NCI-H510A (cell line): ENCODE measurements at regions not wholly inside any gene's neighbourhood (a gene's known extent, or its start where the extent isn't known, plus 50 kb on each side); places are given as distances from the start of the nearest gene placed in this dataset.
"Not testable (repeated sequence)": the region's sequence is repeated elsewhere in the genome, so short reads cannot be mapped to it uniquely, and the experiment has no call there.

ENCODE experiments used
- DNase-seq: peaks from one replicate; lab custom pipeline; 2025; lab: John Stamatoyannopoulos, UW

DNA sequence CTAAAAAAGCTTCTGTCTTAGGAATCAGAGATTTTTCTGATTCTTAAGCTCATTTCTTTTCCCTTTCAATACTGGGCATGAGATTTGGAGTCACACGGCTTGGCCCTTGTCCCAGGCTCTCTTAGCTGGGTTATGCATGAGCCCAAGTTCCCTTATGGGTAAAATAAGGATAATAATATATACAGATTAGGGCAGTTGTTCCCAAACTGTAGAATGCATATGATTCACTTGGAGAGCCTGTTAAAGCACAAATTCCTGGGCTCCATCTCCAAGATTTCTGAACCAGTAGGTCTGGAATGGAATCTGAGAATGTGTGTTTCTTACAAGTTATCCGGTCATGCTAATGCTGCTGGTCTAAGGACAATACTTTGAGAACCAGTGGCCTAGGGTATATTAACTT, 154.0 kb downstream of the REEP3 start:
- DNase-seq, result no peak

DNA sequence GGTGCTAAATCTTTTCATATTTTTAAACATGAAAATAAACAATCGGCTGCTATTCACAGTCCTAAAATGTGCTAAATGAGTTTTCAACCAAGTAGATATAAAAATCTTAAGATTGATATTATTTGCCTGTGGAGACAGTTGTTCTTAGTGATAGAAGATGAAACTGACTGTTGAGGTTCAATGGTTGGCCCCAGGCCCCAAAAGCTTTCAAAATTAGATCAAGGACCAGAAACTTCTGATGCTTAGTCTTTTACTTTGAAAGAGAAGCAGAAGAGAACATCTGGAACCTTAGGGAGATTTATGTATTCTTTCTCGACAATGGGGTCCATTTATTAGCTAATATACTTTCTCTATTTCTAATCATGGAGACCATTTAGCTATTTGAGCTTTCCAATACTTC, 155.8 kb downstream of the REEP3 start:
- no peak for DNase-seq

DNA sequence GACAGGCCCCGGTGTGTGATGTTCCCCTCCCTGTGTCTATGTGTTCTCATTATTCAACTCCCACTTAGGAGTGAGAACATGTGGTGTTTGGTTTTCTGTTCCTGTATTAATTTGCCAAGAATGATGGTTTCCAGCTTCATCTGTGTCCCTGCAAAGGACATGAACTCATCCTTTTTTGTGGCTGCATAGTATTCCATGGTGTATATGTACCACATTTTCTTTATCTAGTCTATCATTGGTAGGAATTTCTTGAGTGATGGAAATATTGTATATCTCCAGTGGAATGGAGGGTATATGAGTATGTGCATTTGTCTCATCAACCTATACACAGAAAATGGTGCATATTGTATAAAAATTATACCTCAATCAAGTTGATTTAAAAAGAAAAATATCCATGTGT, 159.3 kb downstream of the REEP3 start:
- DNase-seq, result not testable (repeated sequence)

DNA sequence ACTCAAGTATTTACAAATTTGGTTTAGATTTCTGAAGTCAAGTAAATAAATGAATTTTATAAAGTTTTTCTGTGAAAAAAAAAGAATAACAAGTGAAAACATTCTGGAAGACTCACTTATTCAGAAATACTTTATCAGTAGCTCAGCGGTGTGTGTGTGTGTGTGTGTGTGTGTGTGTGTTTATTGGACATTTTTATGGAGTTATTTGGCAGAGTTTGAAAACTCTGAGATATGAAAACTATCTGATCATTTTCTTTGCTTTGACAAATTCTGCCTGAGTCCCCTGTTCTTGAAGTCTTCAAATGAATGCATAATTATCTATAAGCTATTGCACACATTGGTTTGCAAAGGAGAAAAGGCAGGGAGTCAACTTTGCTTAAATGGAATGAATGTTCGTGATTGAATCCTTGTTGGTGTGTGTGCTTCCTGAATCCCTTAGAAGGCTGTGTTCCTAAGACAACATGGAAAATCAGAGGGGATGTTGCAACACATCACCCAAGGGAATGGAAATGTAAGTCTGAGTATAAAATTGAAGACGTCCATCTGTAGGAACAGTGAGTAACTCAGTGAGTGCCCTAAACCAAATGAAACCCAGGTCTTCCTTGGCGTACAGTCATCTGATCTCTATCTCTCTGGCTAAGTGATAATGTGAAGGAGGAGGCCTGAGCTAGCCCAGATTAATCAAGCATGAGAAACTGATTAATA, 160.9 kb downstream of the REEP3 start:
- DNase-seq, result no peak

DNA sequence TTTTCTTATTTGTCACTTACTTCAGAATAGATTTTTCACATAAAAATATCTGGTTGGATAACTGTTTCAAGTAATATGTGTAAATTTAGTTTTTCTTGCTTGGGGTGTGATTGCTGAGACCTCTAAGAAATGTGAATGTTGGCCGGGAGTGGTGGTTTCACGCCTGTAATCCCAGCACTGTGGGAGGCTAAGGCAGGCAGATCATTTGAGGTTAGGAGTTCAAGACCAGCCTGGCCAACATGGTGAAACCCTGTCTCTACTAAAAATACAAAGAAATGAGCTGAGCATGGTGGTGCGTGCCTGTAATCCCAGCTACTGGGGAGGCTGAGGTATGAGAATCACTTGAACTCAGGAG, 161.5 kb downstream of the REEP3 start:
- not testable (repeated sequence) for DNase-seq

DNA sequence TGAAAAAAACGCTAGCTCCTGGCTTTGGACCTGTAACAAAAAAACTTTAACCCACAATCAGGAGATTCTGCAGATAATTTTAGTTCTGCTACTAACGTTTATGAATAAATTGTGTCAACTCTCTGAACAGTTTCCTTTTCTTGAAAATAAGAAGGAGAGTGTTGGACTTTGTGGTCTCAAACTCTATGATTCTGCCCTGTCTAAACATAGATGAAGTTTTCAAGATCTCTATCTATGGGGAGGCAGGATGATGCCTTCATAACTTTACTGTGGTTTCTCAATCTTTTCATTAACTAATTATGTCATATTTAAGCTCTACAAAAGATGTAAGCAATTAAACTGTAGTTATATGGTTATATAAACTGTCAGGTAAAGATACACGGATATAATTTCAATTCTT, 162.0 kb downstream of the REEP3 start:
- no peak for DNase-seq

DNA sequence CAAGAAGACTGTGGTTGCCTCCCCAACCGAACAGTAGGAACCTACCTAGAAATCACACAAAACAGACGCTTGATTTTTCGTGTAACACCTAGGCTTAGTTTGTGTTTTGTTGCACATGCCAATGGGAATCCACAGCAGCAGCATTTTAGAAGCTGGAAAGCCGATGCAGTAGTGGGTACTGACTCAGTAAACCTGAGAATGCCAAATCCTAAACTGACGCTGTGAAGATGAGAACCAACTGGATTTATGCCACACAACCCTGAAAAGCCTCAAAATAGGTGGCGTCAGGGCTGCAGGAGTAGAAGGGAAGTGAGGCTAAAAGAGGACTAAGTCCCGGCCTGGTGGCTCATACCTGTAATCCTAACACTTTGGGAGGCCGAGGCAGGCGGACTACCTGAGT, 162.5 kb downstream of the REEP3 start:
- DNase-seq, result no peak

DNA sequence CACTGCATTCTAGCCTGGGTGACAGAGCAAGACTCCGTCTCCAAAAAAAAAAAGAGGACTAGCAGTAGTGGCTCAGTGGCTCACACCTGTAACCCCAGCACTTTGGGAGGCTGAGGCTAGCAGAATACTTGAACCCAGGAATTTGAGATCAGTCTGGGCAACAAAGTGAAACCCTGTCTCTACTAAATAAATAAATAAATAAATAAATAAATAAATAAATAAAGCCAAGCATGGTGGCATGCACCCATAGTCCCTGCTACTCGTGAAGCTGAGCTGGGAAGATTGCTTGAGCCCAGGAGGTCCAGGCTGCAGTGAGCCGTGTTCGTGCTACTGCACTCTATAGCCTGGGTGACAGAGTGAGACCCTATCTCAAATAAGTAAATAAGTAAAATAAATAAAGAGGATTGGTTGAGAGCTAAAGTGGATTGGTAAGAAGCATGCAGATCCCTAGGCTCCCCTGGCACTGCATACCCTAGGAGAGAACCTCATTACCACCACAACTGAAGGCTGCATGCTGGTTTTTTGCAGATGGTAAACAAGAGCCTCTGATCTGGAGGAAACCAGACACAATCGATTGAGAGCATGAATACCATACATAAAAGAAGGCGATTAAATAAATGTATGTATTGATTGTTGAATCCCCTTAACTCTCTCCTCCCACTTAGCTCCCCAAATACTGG, 163.2 kb downstream of the REEP3 start:
- DNase-seq, result no peak

DNA sequence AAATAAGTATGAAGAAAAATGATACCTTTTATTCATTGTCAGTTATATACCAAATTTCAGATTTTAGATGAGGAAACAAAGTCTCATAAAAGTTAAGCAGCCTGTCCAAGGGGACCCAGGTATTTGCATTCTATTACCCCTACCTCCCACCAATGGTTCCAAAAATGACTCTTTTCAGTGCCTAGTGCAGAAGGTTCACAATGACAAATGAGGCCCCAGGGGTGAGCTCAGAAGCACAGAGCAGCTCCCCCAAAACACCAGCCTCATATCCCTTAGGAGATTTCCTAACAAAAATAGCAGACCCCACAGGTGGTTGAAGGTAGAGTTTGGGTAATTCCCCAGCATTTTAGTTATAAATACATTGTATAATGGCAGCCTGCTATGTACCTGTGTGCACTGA, 168.6 kb downstream of the REEP3 start:
- DNase-seq, result no peak

DNA sequence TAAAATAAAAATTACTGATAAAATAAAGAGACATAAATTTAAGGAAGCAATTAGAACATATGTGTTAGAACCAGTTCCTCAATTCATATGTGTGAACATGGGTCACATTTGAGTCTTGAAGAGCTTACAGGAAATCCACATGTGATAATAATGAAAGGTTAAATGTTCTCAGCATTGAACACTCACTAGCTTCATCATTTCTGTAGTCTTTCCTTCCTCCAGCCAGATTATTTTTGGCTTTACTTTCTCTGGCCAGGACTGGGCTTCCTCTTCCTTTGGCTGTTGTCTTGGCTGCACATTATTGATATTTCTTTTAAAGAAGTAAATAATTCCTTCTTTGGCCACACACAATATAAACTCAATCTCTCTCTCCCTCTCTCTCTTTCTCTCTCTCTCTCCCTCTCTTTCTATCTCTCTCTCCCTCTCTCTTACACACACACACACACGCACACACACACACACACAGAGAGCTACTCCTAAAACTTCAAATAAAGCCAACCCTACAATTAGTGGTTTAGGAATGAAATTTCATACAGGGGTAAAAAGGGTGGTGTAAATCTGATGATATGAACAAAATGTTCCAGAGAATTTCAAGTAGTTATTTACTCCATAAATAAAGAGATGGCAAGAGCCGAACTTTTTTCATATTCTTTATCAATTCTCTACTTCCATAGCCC, 171.2 kb downstream of the REEP3 start:
- DNase-seq, result no peak

DNA sequence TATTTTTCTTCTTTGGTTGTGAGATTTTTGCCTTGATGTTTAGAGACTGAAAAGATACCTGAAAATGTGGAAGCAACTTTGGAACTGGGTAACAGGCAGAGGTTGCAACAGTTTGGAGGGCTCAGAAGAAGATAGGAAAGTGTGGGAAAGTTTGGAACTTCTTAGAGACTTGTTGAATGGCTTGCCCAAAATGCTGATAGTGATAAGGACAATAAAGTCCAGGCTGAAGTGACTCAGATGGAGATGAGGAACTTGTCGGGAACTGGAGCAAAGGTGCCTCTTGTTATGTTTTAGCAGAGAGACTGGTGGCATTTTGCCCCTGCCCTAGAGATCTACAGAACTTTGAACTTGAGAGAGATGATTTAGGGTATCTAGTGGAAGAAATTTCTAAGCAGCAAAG, 171.8 kb downstream of the REEP3 start:
- not testable (repeated sequence) for DNase-seq

DNA sequence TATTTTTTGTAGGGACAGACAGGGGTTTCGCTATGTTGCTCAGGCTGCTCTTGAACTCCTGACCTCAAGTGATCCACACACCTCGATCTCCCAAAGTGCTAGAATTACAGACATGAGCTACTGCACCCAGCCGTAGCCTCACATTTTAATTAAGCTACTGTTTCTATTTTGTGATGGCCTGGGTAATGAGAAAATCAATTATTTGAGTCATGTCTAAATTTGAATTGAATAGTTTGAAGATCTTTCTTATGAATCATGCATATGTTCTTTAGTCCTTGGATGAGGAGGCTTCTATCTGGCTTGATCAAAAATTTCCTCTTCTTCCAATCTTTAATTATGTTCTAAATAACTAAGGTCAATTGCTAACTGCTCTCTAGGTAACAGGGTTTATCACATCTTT, 175.0 kb downstream of the REEP3 start:
- no peak for DNase-seq

DNA sequence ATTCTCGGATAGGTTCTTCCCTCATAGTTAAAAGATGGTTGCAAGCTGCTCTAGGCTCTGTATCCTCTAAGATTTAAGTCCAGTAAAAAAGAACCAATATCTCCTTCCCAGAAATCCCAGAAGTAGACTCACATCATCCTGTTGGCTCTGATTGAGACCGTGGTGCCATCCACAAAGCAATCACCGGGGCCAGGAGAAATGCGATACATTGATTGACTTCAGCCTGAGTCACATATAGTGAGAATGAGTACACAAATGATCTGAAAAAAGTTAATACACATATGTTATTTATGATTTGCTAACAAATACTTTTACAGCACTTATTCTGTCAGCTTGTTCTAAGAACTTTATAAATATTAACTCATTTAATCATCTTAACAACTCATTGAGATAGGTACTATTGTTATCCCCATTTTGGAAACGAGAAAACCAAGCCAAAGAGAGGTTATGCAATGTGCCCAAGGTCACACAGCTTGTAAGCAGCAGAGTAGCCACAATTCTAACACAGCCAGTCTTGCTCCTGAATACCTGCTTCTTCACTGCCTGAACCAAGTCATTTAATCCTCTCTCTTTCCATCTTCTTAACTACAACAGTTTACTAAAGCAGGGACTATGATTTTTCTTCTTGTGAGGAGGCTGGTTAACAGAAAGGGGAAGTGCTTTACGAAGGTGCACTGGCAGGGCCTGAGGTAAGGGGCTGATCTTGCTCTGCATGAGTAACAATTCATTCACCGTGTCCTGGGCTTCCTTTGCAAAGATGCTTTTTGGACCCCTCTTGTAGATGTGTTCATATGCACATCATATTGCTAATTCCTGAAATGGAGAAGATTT, 177.0 kb downstream of the REEP3 start:
- no peak for DNase-seq

DNA sequence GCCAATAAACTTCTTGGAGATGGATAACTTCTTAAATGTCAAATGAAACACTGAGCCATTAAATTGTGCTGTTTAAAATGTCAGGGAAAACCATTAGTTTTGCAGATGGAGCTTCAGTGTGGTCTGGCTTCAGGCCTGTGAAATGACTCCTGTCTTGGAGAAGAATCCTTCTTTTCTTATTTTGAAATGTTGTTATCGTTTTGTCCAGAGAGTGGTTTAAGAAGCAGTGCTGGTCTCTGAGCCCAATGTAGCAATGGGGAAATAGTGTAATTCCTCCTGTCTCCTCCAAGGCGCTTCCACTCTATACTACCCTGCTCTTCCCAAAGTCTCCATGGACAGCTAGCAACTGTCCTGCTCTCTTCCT, 177.6 kb downstream of the REEP3 start:
- DNase-seq, result no peak

DNA sequence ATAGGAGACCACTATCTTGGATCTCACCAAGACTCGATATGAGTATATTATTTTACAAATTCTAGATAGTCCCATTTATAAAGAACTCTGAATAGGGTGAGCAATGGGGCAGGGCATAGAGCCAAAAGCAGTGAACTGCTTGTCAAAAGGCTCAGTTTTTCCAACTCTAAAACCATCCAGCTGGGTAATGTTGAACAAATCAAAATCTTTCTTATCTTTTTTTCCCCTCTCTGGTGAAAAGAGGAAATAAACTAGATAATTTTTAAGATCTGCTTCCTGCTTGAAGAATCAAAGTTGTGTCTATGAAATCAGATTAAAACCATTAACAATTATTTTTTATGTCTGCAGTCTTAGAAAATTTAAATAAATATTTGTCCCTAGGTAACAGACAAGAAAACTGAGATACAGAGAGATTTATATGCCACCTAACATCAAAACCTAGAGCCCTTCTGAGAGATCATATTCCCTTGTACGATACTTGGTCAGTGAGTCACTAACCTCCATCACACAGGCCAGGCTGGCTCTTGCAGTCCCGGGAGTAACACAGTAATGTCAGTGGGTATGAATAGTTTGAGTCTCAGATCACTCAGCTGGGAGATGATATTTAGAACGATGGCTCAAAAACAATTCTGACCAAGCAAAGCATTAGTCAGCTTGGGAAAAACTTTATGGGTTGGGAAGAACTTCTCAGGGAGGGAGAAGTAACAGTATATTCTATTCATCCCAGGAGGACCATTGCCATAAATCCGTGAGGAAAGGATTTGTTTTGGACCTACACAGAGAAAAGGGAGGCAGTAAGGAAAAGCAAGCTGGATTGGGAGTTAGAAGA, 178.8 kb downstream of the REEP3 start:
- DNase-seq, result no peak

DNA sequence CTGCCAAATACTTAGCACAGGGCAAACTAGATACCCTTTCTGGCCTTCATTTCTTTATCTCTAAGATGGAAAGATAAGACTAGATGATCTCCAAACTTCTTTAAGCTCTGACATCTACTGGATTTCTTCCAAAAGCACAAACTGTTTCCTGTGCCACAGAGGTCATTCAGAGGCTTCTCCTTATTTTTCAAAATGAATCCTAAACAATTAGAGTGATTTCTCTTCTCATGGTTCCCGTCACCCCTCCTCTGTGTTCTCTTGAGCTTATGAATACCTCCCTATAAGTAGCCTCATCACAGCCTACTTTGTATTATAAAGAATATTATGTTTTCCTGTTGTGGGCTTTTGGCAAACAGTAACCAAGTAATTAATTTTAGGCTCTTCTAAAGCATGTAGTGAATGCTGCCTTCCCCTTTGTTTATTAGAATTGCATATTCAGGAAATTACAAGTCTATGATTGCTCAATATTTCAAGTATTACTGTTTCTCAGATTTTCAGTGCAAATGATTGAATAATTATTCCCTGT, 179.5 kb downstream of the REEP3 start:
- no peak for DNase-seq

DNA sequence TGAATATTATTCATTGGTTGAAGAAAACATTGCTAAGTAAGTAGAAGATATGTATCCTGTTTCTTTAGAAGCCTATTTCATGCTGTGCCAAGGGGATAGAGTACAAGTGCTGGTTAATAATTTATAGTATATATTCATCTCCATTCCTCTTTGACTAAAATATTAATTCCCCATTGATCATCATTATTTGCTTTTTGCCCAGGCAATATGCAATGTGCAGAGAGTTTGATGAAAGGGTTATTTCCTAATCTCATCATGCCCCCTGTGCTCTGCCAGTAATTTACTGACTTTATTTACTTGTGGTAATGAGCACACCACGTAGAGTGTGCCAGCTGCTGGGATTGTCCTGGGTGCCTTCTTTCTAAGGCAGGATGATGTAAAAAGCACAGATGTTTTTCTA, 180.9 kb downstream of the REEP3 start:
- no peak for DNase-seq

DNA sequence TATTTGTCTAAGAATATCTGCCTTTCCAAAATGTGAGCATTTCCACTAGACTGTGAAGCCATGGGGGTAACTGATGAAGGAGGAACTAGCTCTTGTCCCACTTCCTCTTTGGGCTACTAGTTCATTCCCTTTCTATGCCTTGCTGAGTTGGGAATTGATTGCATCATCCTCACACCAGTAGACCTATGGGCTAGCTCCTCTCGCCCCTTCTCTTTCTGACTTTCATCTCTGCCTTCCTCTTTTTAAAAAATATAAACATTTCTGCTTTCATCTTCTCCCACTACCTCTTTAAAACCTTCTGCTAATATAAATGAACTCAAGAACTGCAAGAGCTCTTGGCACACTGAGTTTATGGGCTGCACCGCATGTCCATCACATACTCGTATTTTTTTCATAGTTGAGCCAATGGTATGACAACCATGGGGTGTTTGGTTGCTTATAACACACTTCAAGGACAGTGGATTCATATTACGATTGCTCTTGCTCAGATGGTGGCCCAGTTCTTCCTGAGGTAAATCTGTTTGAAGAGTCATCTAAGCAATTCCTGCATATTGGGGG, 182.0 kb downstream of the REEP3 start:
- DNase-seq, result peak; percentile 51

DNA sequence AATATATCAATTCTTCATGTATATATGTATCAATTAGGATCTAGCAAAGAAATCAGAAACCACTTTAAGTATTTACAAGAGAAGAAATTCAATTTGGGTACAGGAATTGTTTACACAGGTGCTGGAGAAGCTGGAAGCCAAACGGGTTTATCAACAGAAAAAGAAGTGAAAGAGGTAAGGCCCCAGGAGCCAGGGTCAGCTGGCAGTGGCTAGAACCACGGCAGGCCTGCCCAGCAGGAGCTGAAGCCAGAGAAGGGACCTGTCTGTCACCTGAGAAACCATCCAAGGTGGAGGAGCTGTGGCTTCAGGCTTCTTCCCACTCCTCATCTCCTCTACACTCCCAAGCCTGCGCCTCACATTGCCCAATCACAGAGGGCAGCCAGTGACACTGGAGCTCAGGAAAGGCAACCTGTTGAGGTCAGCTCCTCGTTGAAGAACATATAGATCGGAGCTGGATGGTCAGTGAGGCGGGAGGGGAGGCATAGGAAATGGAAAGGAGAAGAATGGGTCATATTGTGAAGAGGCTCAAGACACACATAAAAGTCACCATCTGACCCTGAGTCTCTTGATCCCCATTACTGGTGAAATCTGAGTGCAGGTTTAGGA, 182.6 kb downstream of the REEP3 start:
- peak; percentile 62 for DNase-seq

DNA sequence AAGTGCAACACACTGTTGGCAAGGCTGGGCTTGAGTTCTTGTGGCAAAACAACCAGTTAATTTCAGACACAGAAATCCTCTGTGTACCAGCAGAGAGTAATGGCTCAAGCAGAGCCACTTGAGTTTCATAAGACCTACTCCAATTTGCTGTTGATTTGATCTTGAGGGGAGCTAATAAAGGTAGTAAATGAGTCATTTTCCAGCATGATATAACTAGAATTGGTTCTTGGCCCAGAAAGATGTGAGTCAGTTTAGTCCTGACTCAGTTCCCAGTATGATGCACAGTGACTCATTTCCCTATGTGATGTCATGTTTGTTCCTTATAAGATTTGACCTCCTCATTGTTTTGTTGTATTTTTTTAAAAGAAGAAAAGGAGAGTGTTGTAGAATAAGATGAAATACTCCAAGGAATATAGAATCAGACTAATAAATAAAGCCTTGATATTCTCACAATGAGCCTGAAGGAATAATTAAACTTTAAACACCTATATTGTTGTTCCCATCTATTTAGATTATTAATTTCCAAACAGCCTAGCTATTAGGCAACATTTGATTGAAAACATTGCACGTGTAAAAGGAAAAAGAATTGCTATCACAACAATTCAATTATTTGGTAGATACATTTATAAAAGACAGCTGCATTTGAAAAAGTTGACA, 186.2 kb downstream of the REEP3 start:
- no peak for DNase-seq
